Uterus (tissue), 2 donors: ENCODE measurements at regions not wholly inside any gene's neighbourhood (a gene's known extent, or its start where the extent isn't known, plus 50 kb on each side); places are given as distances from the start of the nearest gene placed in this dataset.

Source experiments
- POLR2A ChIP-seq, 2 donors: fragments of 450-650 bp; IDR thresholded peaks; one replicate each; pipeline ENCODE4 v1.6.1; 2016; ENCODE audit warnings: antibody characterized with exemption in 2 of 2, mild to moderate bottlenecking in 1 of 2, moderate library complexity in 1 of 2
- TF ChIP-seq, protein P1 (sequence below), 4 experiments: fragments of 200-600 bp in 2 of 4; fragments of 450-650 bp in 2 of 4; sonication (generic) in 2 of 4; IDR thresholded peaks; one replicate each; pipeline ENCODE4 v1.5.1; 2016 to 2019; ENCODE audit warnings: antibody characterized with exemption in 4 of 4, mild to moderate bottlenecking in 2 of 4, moderate library complexity in 1 of 4

DNA sequence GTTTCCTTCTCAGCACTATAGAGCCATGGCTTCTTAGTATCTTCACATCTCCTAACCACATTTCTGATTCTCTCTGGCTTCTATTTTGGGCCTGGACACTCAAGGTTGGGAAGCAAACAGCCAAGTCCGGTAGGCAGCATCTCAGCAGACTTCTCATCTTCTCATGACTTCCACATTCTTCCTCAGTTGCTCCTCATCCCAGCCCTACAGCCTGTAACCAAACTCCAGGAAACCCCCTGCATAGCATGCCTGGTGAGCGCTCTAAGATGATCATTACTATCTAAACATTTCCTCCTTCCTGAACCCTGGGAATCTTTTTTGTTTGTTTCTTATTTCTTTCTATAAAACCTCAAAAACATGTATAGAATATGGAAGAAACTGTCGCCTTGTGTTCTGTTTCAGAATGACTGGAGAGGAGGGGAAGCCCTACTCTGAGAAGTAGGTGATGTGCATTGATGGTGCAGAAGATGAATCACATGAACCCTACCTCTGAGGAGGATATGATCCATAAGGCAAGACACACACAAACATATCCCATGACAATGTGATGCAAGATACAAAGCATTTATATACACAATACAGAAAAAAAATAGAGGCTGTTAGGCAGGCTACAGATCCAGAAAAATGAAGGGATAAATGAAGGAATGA lies 219.8 kb upstream of the GYPA start:
- TF ChIP-seq, protein P1, sequence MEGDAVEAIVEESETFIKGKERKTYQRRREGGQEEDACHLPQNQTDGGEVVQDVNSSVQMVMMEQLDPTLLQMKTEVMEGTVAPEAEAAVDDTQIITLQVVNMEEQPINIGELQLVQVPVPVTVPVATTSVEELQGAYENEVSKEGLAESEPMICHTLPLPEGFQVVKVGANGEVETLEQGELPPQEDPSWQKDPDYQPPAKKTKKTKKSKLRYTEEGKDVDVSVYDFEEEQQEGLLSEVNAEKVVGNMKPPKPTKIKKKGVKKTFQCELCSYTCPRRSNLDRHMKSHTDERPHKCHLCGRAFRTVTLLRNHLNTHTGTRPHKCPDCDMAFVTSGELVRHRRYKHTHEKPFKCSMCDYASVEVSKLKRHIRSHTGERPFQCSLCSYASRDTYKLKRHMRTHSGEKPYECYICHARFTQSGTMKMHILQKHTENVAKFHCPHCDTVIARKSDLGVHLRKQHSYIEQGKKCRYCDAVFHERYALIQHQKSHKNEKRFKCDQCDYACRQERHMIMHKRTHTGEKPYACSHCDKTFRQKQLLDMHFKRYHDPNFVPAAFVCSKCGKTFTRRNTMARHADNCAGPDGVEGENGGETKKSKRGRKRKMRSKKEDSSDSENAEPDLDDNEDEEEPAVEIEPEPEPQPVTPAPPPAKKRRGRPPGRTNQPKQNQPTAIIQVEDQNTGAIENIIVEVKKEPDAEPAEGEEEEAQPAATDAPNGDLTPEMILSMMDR (IDR thresholded peaks at IDR 0.05): no peak
- no peak for TF ChIP-seq POLR2A (IDR thresholded peaks at IDR 0.05)
